Skin epidermis (tissue), 12 donors: ENCODE measurements at regions not wholly inside any gene's neighbourhood (a gene's known extent, or its start where the extent isn't known, plus 50 kb on each side); places are given as distances from the start of the nearest gene placed in this dataset.

ENCODE experiments used
- H3K27ac ChIP-seq, 21 experiments: fragments of 200-600 bp; sonication (generic) in 11 of 21; one replicate each; pipeline ENCODE4 v1.5.0; 2020; ENCODE audit warnings: mild to moderate bottlenecking in 3 of 21, inconsistent platforms in 2 of 21, moderate library complexity in 2 of 21
- H3K4me3 ChIP-seq, 7 experiments: fragments of 200-600 bp; sonication (generic) in 2 of 7; one replicate each; pipeline ENCODE4 v1.5.0; 2020; ENCODE audit warnings: inconsistent platforms in 2 of 7, mild to moderate bottlenecking in 2 of 7, moderate library complexity in 1 of 7

- Histone ChIP-seq H3K27ac (no peak overlapping the region), H3K4me3 (no peak overlapping the region)
Observed at GRCh38 chr3:66165660-66166059, 55.1 kb upstream of the SLC25A26 start.

DNA sequence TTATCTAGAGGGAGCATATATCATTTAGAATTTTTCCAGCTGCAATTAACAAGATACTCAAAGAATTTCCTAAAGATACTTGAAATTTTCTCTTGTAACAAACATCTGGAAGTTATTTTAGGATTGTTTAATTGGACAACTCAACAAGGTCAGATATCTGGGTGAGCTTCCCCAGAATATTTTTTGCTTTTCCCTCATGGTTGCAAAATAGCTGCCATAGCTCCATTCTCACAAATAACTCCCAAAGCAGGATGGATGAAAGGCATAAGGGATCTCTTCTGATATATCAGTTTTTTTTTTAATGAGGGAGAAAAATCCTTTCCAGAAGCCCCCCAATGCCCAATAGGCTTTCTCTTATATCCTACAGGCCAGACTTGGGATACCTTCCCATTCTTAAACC lies 56.6 kb upstream of the SLC25A26 start:
- H3K27ac ChIP-seq: no peak overlapping the region
- H3K4me3 ChIP-seq: no peak overlapping the region

DNA sequence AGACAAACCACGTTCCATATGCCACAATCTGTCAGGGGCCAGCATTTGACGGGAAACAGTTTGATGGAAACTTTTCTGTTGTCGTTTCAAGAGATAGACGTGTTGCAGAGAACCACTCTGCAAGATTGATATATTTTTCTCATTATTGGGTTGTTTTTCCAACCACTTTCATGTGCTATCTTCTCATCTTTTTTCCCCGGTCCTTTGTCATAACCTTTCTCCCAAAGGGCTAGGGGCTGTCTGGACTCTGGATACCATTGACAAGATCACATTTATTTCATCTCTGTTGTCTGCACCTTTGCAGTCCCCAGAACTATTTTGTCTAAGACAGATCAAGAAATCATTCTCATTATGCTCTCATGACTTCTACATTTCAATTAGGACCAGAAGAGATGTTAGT lies 57.6 kb upstream of the SLC25A26 start:
- no peak overlapping the region for H3K27ac ChIP-seq
- H3K4me3 ChIP-seq: no peak overlapping the region

- H3K27ac ChIP-seq: no peak overlapping the region
- no peak overlapping the region for H3K4me3 ChIP-seq
Observed at GRCh38 chr3:66162766-66163165, 58.0 kb upstream of the SLC25A26 start.

DNA sequence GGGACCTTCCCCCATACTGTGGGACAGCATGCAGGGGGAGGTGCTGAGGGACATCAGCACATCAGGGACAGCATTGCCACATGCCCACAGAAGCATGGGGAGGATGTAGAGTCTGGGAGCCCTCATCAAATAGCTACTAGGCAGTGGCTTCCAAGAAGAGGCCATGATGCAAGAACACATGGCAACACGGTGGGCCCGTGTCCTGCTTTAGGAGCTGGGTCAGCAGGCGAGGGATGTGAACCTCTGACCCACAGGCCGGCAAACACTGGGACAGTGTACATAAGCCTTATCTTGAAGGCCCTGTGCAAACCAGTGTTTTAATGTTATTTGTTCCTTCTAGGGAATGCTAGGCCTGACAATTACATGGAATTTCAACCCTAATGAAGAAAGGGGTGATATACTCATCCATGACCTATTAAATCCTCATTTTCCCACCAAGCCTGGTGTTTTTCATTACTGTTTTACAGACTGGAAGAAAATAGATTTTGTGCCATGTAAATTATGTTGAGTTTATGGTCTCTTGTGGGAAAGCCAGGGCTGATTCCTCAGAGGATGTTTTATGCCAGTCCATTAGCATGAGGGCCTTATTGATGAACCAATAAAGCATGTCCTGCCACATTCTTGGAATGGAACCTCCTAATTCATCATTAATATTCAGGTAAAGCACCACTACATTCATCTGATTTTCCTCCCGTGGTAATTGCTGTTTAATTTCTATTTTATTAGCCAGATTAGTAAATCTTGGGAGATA lies 61.7 kb upstream of the SLC25A26 start:
- Histone ChIP-seq H3K4me3 (no peak overlapping the region), H3K27ac (no peak overlapping the region)

GRCh38 chr3:66154444-66154861 lies 66.3 kb upstream of the SLC25A26 start:
- H3K27ac ChIP-seq: no peak overlapping the region
- H3K4me3 ChIP-seq: peak overlapping the region in 1 of 7 experiments; percentile 7

DNA sequence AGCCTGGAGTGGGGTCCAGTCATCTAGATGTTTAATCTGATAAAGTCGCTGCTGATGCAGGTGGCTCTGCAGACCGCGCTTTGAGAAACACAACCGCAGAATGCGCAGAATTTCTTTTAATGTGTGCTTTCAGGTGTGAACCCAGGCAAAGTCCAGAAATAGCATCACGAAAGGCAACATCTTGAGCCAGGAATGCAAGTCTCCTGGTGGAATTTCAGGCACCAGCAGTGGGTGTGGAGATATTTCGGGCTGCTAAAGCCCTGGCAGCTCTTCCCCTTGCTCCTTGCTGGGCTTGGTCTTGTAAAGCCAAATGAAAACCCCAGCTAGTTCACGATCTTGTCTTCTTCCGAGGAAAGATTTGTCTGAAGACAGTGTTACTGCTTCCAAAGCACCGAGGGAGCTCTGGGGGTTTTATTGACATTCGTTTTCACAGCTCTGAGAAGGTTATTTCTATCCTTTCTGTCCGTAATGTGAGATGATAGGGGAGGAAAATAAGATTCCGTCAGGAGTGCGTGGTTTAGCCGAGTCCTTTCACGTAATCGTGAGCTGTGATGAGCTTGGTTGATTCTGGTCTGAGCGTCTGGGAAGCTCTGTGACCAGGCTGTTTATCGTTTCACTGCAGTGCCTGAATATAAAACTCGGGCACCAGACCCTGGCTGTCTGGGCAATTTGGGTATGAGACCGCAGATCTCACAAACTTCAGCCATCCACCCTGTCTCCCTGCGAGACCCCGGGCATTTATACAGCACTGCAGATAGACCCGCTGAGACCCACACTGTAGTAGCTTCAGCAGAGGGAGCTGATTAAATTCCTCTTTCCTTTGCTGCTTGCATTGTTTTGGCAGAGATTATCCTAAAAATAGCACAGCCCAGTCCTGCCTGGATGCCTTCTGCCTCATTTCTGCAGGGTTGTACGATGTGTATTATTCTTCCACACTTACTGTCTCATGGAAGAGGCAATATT lies 67.0 kb upstream of the SLC25A26 start:
- H3K4me3 ChIP-seq: peak overlapping the region in 3 of 7 experiments; percentile 7 to 19 (median 10)
- peak overlapping the region in 2 of 21 experiments; percentile 11 to 22 for H3K27ac ChIP-seq

- H3K27ac ChIP-seq: no peak overlapping the region
Observed at GRCh38 chr3:66152336-66152735, 68.5 kb upstream of the SLC25A26 start.

DNA sequence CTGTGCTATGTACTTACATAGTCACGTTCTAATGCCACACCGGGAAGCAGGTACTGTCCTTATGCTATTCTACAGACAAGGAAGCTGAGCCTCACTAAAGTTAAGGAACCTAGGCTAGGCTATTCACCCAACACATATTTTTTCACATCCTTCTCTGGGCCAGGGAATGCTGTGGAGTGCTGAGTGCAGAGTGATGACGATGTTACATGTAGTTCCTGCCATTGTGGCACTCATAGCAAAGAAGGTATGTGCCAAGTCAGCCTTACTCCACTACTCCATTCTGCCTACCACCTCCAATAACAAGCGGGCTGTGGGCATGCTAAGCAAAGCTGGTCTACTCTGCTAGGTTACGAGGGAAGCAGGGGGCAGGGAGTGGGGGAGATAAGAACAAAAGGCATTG lies 69.8 kb upstream of the SLC25A26 start:
- Histone ChIP-seq H3K27ac (no peak overlapping the region), H3K4me3 (no peak overlapping the region)

More at GRCh38 chr3:66152336-66152735, 68.5 kb upstream of the SLC25A26 start:
- H3K4me3 ChIP-seq: no peak overlapping the region

- Histone ChIP-seq H3K27ac (no peak overlapping the region), H3K4me3 (no peak overlapping the region)
Observed at GRCh38 chr3:66149269-66149668, 71.5 kb upstream of the SLC25A26 start.

GRCh38 chr3:66145408-66145733 lies 75.4 kb upstream of the SLC25A26 start:
- no peak overlapping the region for H3K27ac ChIP-seq
- H3K4me3 ChIP-seq: no peak overlapping the region

DNA sequence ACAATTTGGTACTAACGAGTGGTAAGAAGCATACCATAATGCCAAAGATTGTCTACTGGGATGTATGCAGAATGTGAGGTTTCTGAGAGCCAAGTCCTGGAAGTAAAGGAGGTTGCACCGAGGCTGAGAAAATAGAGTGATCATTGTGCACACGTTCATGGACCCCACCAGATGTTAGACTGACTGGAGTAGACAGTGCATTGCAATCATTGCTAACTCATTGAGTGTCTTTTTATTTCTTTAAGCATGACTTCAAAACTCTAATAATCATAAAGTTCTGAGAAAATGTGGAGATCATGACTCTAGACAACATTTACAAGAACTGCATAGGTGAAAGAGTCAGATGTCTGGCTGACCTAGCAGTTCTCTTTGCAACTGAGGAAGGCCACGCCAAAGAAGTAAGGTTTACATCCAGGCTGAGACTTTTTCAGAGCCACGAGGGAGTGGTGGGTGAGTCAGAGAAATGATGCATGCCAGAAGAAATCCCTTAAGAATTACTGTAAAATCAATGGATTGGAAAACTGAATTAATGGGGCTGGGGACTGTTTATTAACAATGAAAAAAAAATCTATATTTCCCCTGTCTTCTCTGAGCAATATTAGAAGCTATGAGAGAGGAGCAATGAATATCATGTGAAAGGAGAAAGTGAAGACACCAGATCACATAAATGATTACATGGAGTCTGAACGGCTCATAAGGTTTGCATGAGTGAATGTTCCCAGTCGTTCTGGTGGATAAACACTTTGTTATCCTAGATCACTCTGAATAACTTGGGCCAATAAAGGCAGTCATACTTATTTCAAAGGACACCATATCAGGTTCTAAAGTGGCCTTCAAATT lies 76.0 kb upstream of the SLC25A26 start:
- Histone ChIP-seq H3K4me3 (no peak overlapping the region), H3K27ac (no peak overlapping the region)

DNA sequence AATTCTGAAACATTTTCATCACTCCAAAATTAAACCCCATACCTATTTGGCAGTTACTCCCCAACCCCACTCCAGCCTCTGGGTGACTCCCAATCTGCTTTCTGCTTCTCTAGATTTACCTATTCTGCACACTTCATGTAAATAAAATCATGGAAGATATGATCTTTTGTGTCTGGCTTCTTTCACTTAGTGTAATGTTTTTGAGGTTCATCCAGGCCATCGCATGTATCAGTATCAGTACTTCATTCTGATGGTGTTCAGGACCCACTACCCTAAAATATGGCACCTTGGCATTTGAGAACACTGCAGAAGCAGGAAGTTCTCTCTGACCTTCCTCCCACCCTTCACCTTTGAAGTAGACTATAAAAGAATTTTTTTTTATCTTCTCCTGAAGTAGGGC lies 78.7 kb upstream of the SLC25A26 start:
- Histone ChIP-seq H3K4me3 (no peak overlapping the region), H3K27ac (no peak overlapping the region)

GRCh38 chr3:66140743-66141372 lies 79.9 kb upstream of the SLC25A26 start:
- no peak overlapping the region for H3K4me3 ChIP-seq
- H3K27ac ChIP-seq: no peak overlapping the region

DNA sequence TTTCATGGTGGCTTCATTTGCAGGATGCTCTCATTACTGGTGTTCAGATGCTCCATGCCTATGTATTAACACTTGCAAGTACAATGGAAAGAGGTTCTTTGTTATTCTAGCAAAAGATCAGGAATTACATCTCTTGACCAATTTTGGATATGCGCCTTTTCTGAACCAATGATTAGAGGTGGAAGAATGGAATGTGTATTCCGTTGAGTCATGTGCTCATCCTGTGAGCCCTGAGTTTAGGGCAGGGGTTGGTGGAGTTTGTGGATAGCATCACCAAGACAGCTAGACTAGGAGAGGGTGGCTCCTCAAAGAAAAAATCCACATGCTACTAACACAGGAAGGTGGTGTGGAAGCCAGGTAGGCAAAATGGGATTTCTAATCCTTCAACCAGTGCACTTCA lies 80.7 kb upstream of the SLC25A26 start:
- Histone ChIP-seq H3K4me3 (no peak overlapping the region), H3K27ac (no peak overlapping the region)

DNA sequence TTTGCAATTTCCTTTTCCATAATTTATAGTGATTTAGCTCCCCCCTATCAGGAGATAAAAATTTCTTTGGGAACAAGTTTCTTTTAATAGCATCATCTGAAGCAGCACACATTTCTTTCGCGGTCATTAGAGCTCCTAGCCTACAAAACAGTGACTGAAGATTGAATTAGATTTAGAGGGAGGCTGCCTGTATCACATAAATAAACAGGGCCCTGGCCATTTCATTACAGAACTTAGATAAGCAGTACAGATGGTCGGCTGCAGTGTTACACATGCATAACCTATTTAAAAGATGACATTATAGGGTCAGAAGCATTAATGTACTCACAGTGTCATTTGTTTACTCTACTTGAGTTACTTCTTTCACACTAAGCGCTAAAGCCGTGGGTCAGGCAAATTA lies 81.4 kb upstream of the SLC25A26 start:
- Histone ChIP-seq H3K27ac (no peak overlapping the region), H3K4me3 (no peak overlapping the region)

DNA sequence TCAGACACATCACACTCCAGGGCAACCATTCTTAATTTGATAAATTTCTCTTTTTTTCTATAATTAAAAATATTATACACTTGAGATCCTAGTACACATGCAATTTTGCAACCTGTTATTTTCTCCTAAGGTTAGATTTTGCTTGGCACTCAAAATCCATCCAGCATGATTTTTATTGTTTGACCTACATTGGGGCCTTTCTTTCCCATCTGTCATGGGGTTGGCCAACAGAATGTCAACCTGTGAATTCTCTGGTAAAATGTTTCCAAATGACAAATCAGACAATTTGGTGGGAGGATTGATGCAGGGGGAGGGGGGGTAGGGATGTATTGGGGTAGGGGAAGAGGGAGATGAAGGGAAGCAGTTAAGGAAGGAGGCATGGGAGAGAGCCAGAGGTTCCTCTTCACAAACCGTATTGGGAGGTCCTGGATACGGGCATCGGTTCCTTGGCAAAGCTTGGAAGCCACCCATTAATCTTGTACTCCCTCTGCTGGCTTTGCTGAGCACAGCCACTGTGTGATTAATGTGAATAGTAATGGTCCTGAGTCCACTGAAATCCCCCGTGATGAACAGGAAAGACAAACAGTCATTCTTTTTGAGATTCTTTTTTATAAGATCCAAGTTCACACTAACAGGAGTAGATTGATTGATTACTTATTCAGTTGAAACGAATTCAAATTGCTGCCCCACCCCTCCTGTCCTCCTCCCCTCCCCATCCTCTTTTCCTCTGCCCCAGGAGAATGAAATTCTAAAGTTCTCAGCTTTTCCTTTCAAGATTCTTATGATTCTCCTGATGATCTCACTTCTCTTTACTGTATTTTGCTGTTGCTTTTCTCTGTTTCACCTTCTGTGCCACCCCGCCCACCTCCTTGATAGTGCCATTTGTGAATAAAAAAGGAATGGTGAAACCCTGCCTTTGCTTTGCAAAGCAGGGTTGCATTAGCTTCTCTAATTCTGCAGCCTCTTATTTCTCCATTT lies 82.2 kb upstream of the SLC25A26 start:
- no peak overlapping the region for H3K4me3 ChIP-seq
- no peak overlapping the region for H3K27ac ChIP-seq

- Histone ChIP-seq H3K27ac (no peak overlapping the region), H3K4me3 (no peak overlapping the region)
Observed at GRCh38 chr3:66136597-66136996, 84.2 kb upstream of the SLC25A26 start.
